Motor neuron (in vitro differentiated cells): ENCODE measurements at regions not wholly inside any gene's neighbourhood (a gene's known extent, or its start where the extent isn't known, plus 50 kb on each side); places are given as distances from the start of the nearest gene placed in this dataset.

ENCODE experiments used
- ATAC-seq, 8 experiments: fragments of 200-7000 bp; cut with Tn5 transposase; replicated peaks in 6 of 8; 2 replicates each; pipeline ENCODE4 v1.8.0; 2021; ENCODE audit warnings: mild to moderate bottlenecking in 8 of 8, moderate library complexity in 8 of 8
- H3K27ac ChIP-seq, 2 donors: fragments of 250-450 bp; sonication (Bioruptor Pico); 2 replicates each; pipeline ENCODE4 v1.9.0; 2021; ENCODE audit warnings: antibody characterized with exemption in 2 of 2, mild to moderate bottlenecking in 2 of 2, moderate library complexity in 1 of 2
- H3K4me1 ChIP-seq, 2 donors: fragments of 250-450 bp; sonication (Bioruptor Pico); replicated peaks in 1 of 2; 2 replicates each; pipeline ENCODE4 v1.6.1; 2021; ENCODE audit warnings: antibody characterized with exemption in 2 of 2, mild to moderate bottlenecking in 2 of 2, moderate library complexity in 1 of 2
- H3K4me3 ChIP-seq, 5 donors: fragments of 250-450 bp; sonication (Bioruptor Pico); 2 replicates each; pipeline ENCODE4 v1.9.0; 2021; ENCODE audit warnings: antibody characterized with exemption in 5 of 5, mild to moderate bottlenecking in 5 of 5, moderate library complexity in 4 of 5
- WGBS, 10 experiments: fragments of 450-650 bp; shearing (Covaris generic); methylation state at CpG; one replicate each; pipeline ENCODE4 v1.0.0; 2022; 5-methylcytosine and 5-hydroxymethylcytosine counted together
- in situ Hi-C, 9 experiments: fragments of 400-800 bp; cut with MboI; loops; one replicate each; pipeline ENCODE4 v1.15.0; 2021; ENCODE audit warnings: low sequenced_read_pairs in 9 of 9, low pct_unique_long_range_greater_than_20kb in 2 of 9; ENCODE audit not compliant: unreplicated experiment in 9 of 9

DNA sequence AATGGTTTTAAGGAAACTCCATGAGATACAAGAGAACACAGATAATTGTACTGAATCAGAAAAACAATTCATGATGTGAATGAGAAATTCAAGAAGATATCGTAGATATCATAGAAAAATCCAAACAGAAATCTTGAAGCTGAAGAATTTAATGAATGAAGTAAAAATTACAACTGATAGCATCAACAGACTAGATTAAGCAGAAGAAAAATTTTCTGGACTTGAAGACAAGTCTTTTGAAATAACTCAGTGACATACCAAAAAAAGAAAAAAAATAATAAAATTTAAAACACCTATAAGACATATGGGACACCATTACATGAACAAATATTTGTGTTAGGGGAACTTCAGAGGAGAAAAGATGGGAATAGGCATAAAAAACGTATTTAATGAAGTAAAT, 122.8 kb upstream of the SYT10 start:
- Histone ChIP-seq H3K4me1 (no peaks in the 10 kb centered on the region), H3K4me3 (no peak overlapping the region), H3K27ac (no peak overlapping the region)
- ATAC-seq, result no peak
- WGBS, 10 experiments, result 0 to 100% (median 77%) methylated on average over 1 to 2 of the region's 2 CpGs
- in situ Hi-C loops, result no loop called here

- ATAC-seq, result no peak
- H3K27ac ChIP-seq, result no peak overlapping the region
- 30 to 100% (median 75%) methylated on average over 1 to 3 of the region's 3 CpGs for WGBS, 10 experiments
- H3K4me1 ChIP-seq, result no peaks in the 10 kb centered on the region
- H3K4me3 ChIP-seq, result no peak overlapping the region
- in situ Hi-C loops, result no loop called here
Observed at GRCh38 chr12:33566403-33566802, 126.8 kb upstream of the SYT10 start.

DNA sequence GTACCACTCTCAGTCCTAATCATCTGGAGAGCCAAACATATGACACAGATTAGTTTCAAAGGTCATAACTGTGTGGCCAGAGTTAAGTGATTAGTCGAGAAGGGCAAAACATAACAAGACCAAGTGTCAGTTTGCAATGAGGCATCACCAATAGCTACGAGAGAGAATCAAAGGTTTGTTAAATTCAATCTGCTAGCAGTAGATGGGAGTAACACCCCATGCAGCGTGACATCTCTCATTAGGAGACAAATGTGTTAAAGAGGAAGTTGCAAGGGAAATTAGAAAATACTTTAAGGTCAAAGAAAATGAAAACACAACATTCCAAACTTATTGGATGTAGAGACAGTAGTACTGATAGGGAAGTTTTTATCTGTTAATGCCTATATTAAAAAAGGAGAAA, 135.7 kb upstream of the SYT10 start:
- 0 to 95% (median 43%) methylated on average over 2 to 3 of the region's 3 CpGs; no CpG with 5 or more reads in 2 of the 10 experiments for WGBS, 10 experiments
- no peak overlapping the region for H3K4me3 ChIP-seq
- no peak overlapping the region for H3K27ac ChIP-seq
- H3K4me1 ChIP-seq, result no peaks in the 10 kb centered on the region
- no peak for ATAC-seq
- in situ Hi-C loops, result no loop called here

DNA sequence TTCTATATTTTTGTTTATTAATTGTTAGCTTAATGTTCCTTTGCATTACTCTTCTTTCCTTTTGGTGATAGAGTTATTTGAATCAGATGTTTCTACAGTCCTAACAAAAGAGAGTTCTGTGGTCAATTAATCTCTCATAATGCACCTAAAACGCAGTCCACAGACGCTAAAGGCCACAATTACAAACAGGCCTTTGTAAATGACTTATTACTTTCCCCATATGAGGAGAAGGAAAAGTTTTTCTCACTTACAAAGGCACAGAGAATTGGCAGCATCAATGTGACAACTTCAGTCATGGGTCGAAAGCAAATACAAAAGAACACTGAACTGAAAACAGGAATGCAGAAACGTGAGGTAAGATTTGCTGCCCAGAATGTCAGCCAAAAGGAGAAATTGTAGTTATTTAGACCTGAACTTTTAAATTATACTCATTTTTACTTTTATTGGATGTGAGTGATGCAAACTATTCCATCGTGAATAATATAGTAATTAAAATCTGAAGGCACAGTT, 142.0 kb upstream of the SYT10 start:
- 0 to 53% (median 8%) methylated on average over 3 to 5 of the region's 5 CpGs; no CpG with 5 or more reads in 1 of the 10 experiments for WGBS, 10 experiments
- Histone ChIP-seq H3K27ac (no peak overlapping the region), H3K4me3 (no peak overlapping the region), H3K4me1 (peaks cover 0 to 5% of the 10 kb centered on the region in 2 donors)
- ATAC-seq, result no peak
- in situ Hi-C loops, result no loop called here

DNA sequence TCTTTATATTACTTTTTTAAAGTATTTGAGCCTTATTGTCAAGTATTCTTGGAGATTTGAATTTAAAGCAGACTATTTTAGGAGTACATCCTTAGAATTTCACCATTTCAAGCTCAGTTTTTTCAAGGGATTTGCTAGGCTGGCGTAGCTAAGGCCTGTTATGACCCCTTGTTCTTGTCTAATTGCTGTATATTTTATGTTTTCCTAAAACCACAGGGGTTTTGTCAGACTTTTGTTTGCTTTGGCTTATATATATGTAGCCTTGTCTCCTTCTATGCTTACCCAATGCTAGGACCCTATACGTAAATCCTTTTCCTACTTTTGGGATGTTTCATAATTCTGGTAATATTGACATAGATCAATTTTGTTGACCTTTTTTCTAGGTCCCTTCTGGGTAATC, 147.0 kb upstream of the SYT10 start:
- in situ Hi-C loops, result no loop called here
- WGBS, 10 experiments, result 0 to 96% (median 60%) methylated on average over 1 to 2 of the region's 2 CpGs; no CpG with 5 or more reads in 3 of the 10 experiments
- ATAC-seq, result no peak
- no peak overlapping the region for H3K4me3 ChIP-seq
- peaks cover 21 to 22% of the 10 kb centered on the region in 2 donors for H3K4me1 ChIP-seq
- H3K27ac ChIP-seq, result no peak overlapping the region

DNA sequence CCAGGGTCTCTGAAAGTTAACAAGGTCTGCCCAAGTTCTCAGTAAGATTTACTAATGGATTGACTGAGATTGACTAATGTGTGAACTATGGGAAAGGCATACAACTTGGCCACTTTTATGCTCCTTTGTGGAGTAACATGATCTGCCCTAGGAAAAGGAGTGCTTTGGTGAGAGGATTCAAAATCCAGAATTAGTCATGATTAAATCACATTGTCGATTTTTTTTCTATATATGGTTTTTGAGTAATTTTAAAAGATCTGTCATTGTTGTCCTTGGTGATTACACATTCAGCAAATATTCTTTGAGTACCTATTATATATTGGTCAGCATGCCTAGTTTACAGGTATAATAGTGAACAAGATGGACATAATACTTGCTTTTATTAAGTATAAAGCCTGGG, 147.7 kb upstream of the SYT10 start:
- 0 to 60% (median 17%) methylated on average over 1 of the region's 1 CpG; no CpG with 5 or more reads in 2 of the 10 experiments for WGBS, 10 experiments
- ATAC-seq, result no peak
- H3K4me3 ChIP-seq, result no peak overlapping the region
- in situ Hi-C loops, result no loop called here
- H3K27ac ChIP-seq, result no peak overlapping the region
- H3K4me1 ChIP-seq, result peaks cover 21 to 22% of the 10 kb centered on the region in 2 donors

DNA sequence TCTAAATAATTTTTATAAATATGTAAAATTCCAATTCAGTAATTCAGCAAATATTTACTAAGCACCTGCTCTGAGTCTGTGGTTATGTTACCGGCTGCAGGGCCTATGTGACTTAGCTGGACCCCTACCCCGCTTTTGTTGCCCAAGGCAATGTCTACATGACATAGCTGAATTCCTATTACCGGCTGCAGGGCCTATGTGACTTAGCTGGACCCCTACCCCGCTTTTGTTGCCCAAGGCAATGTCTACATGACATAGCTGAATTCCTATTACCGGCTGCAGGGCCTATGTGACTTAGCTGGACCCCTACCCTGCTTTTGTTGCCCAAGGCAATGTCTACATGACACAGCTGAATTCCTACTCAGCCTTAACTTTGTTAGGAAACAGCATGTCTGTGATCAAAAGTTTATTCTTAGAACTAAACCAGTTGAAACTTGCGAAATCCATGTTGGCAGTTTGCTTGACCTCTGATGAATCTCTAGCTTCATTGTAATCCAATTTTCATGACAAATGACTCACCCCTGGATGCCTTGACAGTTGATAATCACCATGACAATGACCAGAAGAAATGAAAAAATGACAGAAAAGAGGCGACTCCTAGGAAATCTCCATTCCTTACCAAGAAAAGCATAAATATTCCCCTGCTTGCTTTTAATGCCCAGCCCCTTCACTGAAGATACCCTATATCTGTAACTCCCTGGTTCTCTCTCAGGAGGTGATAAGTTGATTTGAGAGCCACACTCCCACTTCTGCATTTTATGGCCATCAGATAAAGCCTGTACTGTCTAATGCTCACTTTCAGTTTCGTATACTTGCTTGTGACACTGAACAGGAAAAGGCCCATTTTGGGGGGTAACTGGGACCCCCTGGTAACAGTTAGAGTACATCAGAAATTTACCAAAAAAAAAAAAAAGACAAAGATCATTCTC, 148.4 kb upstream of the SYT10 start:
- ATAC-seq, result peak in 7 of 8 experiments; percentile 58 to 89 (median 82)
- peaks cover 21 to 22% of the 10 kb centered on the region in 2 donors for H3K4me1 ChIP-seq
- 0 to 80% (median 31%) methylated on average over 1 to 5 of the region's 8 CpGs; no CpG with 5 or more reads in 2 of the 10 experiments for WGBS, 10 experiments
- in situ Hi-C loops, result no loop called here
- H3K4me3 ChIP-seq, result no peak overlapping the region
- no peak overlapping the region for H3K27ac ChIP-seq

DNA sequence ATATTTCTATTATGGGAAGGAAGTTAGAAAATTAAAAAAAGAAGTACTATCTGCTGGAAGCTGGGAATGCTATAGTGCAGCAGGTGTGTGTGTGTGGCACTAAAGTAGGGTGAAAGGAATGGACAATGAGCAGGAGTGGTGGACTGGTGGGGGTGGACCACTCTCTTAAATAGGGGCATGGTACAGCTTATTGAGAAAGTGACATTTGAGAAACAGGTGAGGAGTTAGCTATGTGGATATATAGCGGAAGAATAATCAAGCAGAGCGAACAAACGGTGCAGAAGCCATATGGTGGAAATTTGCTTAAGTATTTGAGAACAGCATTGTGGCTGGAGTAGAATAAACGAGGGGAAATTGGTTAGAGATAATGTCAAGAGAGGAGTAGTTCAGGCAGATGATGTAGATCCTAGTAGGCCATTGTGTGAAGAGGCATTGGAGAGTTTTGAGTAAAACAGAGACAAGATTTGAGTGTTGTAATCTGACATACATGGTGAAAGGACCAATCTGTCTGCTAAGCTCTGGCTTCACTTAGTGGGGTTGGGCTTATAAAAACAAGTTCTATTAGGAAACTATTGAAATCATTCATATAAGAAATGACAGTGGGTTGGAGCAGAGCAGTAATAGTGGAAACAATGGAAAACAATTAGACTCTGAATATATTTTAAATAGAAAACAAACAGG, 149.2 kb upstream of the SYT10 start:
- in situ Hi-C loops, result no loop called here
- Histone ChIP-seq H3K27ac (peak overlapping the region in 1 of 2 donors; percentile 37), H3K4me1 (peaks cover 21 to 22% of the 10 kb centered on the region in 2 donors), H3K4me3 (no peak overlapping the region)
- ATAC-seq, result peak in 1 of 8 experiments; percentile 17
- WGBS, 10 experiments, result 0 to 80% (median 60%) methylated on average over 1 to 4 of the region's 4 CpGs

DNA sequence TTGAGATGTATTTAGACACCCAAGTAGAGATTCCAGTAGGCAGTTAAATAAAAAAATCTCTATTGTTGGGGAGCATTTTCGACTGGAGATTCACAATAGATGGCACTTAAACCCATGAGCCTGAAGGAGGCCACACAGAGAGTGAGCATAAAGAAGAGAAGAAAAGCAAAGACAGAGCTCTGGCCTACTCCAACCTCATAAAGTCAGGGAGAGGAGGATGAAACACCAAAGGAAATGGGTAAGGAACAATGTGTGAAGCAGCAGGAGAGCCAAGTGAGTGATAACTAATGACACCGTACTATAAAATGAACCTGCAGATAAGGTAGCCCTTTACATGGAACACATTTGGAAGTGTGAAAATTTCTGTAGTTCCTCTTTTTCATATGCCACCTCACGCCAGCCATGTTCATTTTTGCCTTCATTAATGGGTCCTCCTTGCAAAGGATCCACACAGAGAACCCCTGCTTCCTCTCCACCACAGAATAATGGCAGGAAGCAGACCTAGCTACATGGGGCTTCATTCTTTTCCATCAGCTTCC, 150.0 kb upstream of the SYT10 start:
- H3K27ac ChIP-seq, result no peak overlapping the region
- WGBS, 10 experiments, result 10 to 69% (median 52%) methylated on average over 2 to 3 of the region's 3 CpGs; no CpG with 5 or more reads in 2 of the 10 experiments
- in situ Hi-C loops, result no loop called here
- peaks cover 21 to 22% of the 10 kb centered on the region in 2 donors for H3K4me1 ChIP-seq
- H3K4me3 ChIP-seq, result no peak overlapping the region
- ATAC-seq, result no peak

DNA sequence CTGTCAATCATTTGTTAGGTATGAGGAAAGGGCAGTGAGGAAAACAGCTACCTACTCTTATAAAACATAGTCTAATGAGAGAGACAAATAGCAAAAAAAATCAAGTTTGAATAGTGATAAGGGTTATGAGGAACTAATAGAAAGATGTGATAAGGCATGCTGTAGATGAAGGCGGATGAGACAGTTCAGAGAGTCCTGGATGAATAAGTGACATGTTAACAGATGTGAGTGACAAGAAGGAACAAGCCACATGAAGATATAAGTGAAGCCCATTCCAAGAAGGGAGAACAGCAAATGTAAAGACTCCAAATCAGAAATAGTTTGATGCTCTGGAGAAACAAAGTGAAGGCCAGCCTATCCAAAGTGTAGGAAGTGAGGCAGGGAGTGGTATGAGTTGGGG, 154.1 kb upstream of the SYT10 start:
- Histone ChIP-seq H3K4me3 (no peak overlapping the region), H3K4me1 (peaks cover 5 to 12% of the 10 kb centered on the region in 2 donors), H3K27ac (no peak overlapping the region)
- in situ Hi-C loops, result no loop called here
- ATAC-seq, result no peak
- 0 to 100% (median 57%) methylated on average over 1 of the region's 1 CpG; no CpG with 5 or more reads in 2 of the 10 experiments for WGBS, 10 experiments

DNA sequence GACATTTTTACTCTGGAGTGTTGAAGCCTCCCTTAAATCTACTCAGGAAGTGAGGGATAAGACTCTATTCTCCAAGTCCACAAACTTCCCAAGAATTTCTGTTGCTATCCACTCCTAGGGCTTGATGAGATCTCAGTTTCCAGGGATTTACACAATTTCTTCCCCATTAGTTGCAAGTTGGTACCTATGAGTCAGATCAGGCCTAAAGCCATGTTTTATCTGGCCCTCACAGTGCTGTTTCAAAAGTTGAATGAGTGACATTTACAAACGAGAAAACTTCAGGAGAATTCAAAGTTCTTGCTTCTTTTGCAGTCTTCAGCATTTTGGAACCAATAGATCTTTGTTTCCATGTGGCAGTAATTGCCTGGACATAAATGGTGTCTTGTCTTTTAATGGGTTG, 156.4 kb upstream of the SYT10 start:
- in situ Hi-C loops, result no loop called here

DNA sequence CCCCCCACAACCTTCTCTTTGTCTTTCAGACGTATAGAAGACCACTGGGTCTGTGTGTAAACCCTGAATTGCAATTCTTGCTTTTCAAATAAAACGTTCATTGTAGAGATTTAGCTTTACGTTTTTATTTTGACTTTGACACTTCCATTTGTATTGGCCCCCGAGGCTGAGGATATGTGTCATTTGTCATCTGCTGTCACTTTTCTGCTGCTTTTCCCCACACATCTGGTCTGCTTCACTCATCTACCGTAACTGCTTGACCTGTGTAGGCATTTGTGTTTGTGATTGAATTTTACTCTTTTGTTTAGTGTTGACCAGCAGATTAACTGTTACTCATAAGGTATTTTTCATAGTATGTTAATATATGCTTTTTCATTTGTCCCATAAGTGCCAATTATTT, 157.2 kb upstream of the SYT10 start:
- no peak for ATAC-seq
- H3K27ac ChIP-seq, result no peak overlapping the region
- H3K4me1 ChIP-seq, result no peaks in the 10 kb centered on the region
- WGBS, 10 experiments, result 0 to 74% (median 21%) methylated on average over 2 to 5 of the region's 5 CpGs
- no peak overlapping the region for H3K4me3 ChIP-seq
- in situ Hi-C loops, result no loop called here

More for the DNA sequence above, 156.4 kb upstream of the SYT10 start:
- Histone ChIP-seq H3K4me1 (peaks cover 0 to 1% of the 10 kb centered on the region in 2 donors), H3K4me3 (no peak overlapping the region), H3K27ac (no peak overlapping the region)
- WGBS, 10 experiments, result 0 to 100% (median 69%) methylated on average over 1 of the region's 1 CpG; no CpG with 5 or more reads in 4 of the 10 experiments
- ATAC-seq, result no peak

DNA sequence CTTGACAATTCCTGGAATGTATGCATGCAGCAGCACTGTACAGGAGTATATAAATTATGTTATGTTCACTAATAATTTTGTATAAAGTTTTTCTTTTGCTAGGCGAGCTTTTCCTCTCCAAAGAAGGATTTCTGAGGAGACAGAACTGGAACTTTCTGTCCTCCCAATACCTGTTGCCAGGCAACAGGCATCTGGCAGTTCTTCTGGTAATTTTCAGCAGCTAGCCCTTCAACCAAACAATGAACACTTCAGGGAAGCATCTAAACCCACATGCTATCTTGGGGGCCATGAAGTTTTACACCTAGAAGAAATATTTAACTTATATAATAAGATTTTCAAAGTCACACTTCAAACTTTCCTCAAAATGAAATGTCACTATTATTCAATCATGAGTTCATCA, 162.9 kb upstream of the SYT10 start:
- 0 to 50% (median 20%) methylated on average over 1 of the region's 1 CpG; no CpG with 5 or more reads in 3 of the 10 experiments for WGBS, 10 experiments
- in situ Hi-C loops, result no loop called here
- Histone ChIP-seq H3K4me3 (no peak overlapping the region), H3K4me1 (peaks cover 0 to 5% of the 10 kb centered on the region in 2 donors), H3K27ac (no peak overlapping the region)
- ATAC-seq, result peak in 1 of 8 experiments; percentile 57
